Neutrophil (primary cell): ENCODE measurements at regions not wholly inside any gene's neighbourhood (a gene's known extent, or its start where the extent isn't known, plus 50 kb on each side); places are given as distances from the start of the nearest gene placed in this dataset.

Experiments used
- H3K27ac ChIP-seq: fragments of 200-600 bp; sonication (generic); 2 replicates; pipeline ENCODE4 v1.5.1; 2016; ENCODE audit warnings: mild to moderate bottlenecking, moderate library complexity
- H3K27me3 ChIP-seq: fragments of 200-600 bp; sonication (generic); 2 replicates; pipeline ENCODE4 v1.6.0; 2016; ENCODE audit warnings: mild to moderate bottlenecking
- H3K36me3 ChIP-seq: fragments of 200-600 bp; sonication (generic); 2 replicates; pipeline ENCODE4 v1.5.1; 2017
- H3K4me1 ChIP-seq, 2 experiments: fragments of 200-600 bp in 1 of 2; sonication (generic) in 1 of 2; 1 replicate in 1 of 2; 2 replicates in 1 of 2; pipeline versions ENCODE4 v1.5.1 to v1.6.1; 2013 to 2016; ENCODE audit warnings: low read depth in 1 of 2, low read length in 1 of 2, mild to moderate bottlenecking in 1 of 2, moderate library complexity in 1 of 2; ENCODE audit not compliant: control insufficient read depth in 1 of 2, insufficient read depth in 1 of 2
- H3K4me3 ChIP-seq, 2 experiments: fragments of 200-600 bp in 1 of 2; sonication (generic) in 1 of 2; 1 replicate in 1 of 2; 2 replicates in 1 of 2; pipeline ENCODE4 v1.5.1; 2013 to 2016; ENCODE audit warnings: low read depth in 1 of 2, low read length in 1 of 2, mild to moderate bottlenecking in 1 of 2, moderate library complexity in 1 of 2
- H3K9me3 ChIP-seq: fragments of 200-600 bp; sonication (generic); 2 replicates; pipeline ENCODE4 v1.5.1; 2016
- CTCF ChIP-seq: fragments of 200-600 bp; sonication (generic); IDR thresholded peaks from 2 replicates; pipeline ENCODE4 v1.5.1; 2016; ENCODE audit warnings: antibody characterized with exemption

- Histone ChIP-seq H3K9me3 (no peaks in the 10 kb centered on the region), H3K36me3 (no peaks in the 10 kb centered on the region), H3K27me3 (no peaks in the 10 kb centered on the region), H3K4me1 (no peaks in the 10 kb centered on the region), H3K4me3 (no peak overlapping the region), H3K27ac (no peak overlapping the region)
- TF ChIP-seq CTCF, result no peak
Measured at GRCh38 chr16:80283466-80284392, 257.1 kb upstream of the DYNLRB2 start.

- no peak for TF ChIP-seq CTCF
Measured at GRCh38 chr16:80280557-80280956, 260.2 kb upstream of the DYNLRB2 start.

GRCh38 chr16:80279656-80280055, 261.1 kb upstream of the DYNLRB2 start:
- Histone ChIP-seq H3K27me3 (no peaks in the 10 kb centered on the region), H3K27ac (no peak overlapping the region), H3K4me3 (no peak overlapping the region), H3K4me1 (no peaks in the 10 kb centered on the region), H3K9me3 (no peaks in the 10 kb centered on the region), H3K36me3 (no peaks in the 10 kb centered on the region)
- TF ChIP-seq CTCF, result no peak

More at GRCh38 chr16:80280557-80280956, 260.2 kb upstream of the DYNLRB2 start:
- no peak overlapping the region for H3K27ac ChIP-seq
- H3K4me1 ChIP-seq, result no peaks in the 10 kb centered on the region
- H3K9me3 ChIP-seq, result no peaks in the 10 kb centered on the region
- H3K4me3 ChIP-seq, result no peak overlapping the region
- H3K27me3 ChIP-seq, result no peaks in the 10 kb centered on the region
- H3K36me3 ChIP-seq, result no peaks in the 10 kb centered on the region

- no peaks in the 10 kb centered on the region for H3K36me3 ChIP-seq
- H3K27me3 ChIP-seq, result no peaks in the 10 kb centered on the region
- no peak overlapping the region for H3K27ac ChIP-seq
- no peaks in the 10 kb centered on the region for H3K9me3 ChIP-seq
- no peak overlapping the region for H3K4me3 ChIP-seq
- no peaks in the 10 kb centered on the region for H3K4me1 ChIP-seq
- TF ChIP-seq CTCF, result no peak
Measured at GRCh38 chr16:80277182-80277581, 263.6 kb upstream of the DYNLRB2 start.

GRCh38 chr16:80274576-80275191, 266.1 kb upstream of the DYNLRB2 start:
- no peaks in the 10 kb centered on the region for H3K9me3 ChIP-seq
- H3K27ac ChIP-seq, result no peak overlapping the region
- H3K4me1 ChIP-seq, result no peaks in the 10 kb centered on the region
- no peaks in the 10 kb centered on the region for H3K27me3 ChIP-seq
- no peak for TF ChIP-seq CTCF
- H3K4me3 ChIP-seq, result no peak overlapping the region
- H3K36me3 ChIP-seq, result no peaks in the 10 kb centered on the region
